Smooth muscle cell (in vitro differentiated cells): ENCODE measurements at regions not wholly inside any gene's neighbourhood (a gene's known extent, or its start where the extent isn't known, plus 50 kb on each side); places are given as distances from the start of the nearest gene placed in this dataset.

Experiments
- DNase-seq: peaks from one replicate; lab custom pipeline; 2025; ENCODE audit not compliant: unreplicated experiment; lab: John Stamatoyannopoulos, UW
- H2AFZ ChIP-seq: fragments of 200-600 bp; sonication (generic); 2 replicates; pipeline ENCODE4 v1.6.0; 2016; ENCODE audit warnings: antibody characterized with exemption, low read depth, mild to moderate bottlenecking
- H3F3A ChIP-seq: fragments of 200-600 bp; sonication (generic); 2 replicates; pipeline ENCODE4 v1.6.0; 2017; ENCODE audit warnings: antibody characterized with exemption, low read depth
- H3K27ac ChIP-seq: fragments of 200-600 bp; sonication (generic); 2 replicates; pipeline ENCODE4 v1.5.1; 2016; ENCODE audit warnings: low read depth, mild to moderate bottlenecking
- H3K27me3 ChIP-seq: fragments of 200-600 bp; sonication (generic); 2 replicates; pipeline ENCODE4 v1.6.1; 2016; ENCODE audit warnings: low read depth, mild to moderate bottlenecking
- H3K36me3 ChIP-seq: fragments of 200-600 bp; sonication (generic); 2 replicates; pipeline ENCODE4 v1.5.1; 2016; ENCODE audit warnings: low read depth
- H3K4me1 ChIP-seq: fragments of 200-600 bp; sonication (generic); 2 replicates; pipeline ENCODE4 v1.5.1; 2016; ENCODE audit warnings: low read depth
- H3K4me2 ChIP-seq: fragments of 200-600 bp; sonication (generic); 2 replicates; pipeline ENCODE4 v1.6.0; 2016; ENCODE audit warnings: mild to moderate bottlenecking
- H3K4me3 ChIP-seq: fragments of 200-600 bp; sonication (generic); 2 replicates; pipeline ENCODE4 v1.5.1; 2016; ENCODE audit warnings: mild to moderate bottlenecking
- H3K79me2 ChIP-seq: fragments of 200-600 bp; sonication (generic); 2 replicates; pipeline ENCODE4 v1.6.0; 2016; ENCODE audit warnings: low read depth, mild to moderate bottlenecking
- H3K9ac ChIP-seq: fragments of 200-600 bp; sonication (generic); 2 replicates; pipeline ENCODE4 v1.6.0; 2016; ENCODE audit warnings: low read depth
- H3K9me3 ChIP-seq: fragments of 200-600 bp; sonication (generic); replicated peaks from 2 replicates; pipeline ENCODE4 v1.5.1; 2016; ENCODE audit warnings: low read depth
- H4K20me1 ChIP-seq: fragments of 200-600 bp; sonication (generic); 2 replicates; pipeline ENCODE4 v1.6.0; 2016; ENCODE audit warnings: low read depth
- CTCF ChIP-seq: fragments of 200-600 bp; sonication (generic); IDR thresholded peaks from 2 replicates; pipeline ENCODE4 v1.5.1; 2017; ENCODE audit warnings: borderline replicate concordance, mild to moderate bottlenecking, antibody characterized with exemption; ENCODE audit not compliant: insufficient read depth, poor library complexity, severe bottlenecking
- WGBS: methylation state at CpG from one replicate; pipeline ENCODE4 v1.1.7; 2016; ENCODE audit warnings: low lambda C conversion rate; 5-methylcytosine and 5-hydroxymethylcytosine counted together

- Histone ChIP-seq H3K4me2 (no peak overlapping the region), H3K79me2 (no peaks in the 10 kb centered on the region), H3K4me3 (no peak overlapping the region), H3K4me1 (no peaks in the 10 kb centered on the region), H3K36me3 (no peaks in the 10 kb centered on the region), H4K20me1 (no peaks in the 10 kb centered on the region), H3K9me3 (no peaks in the 10 kb centered on the region), H3K9ac (no peak overlapping the region), H3K27ac (no peak overlapping the region), H2AFZ (no peak overlapping the region), H3F3A (no peaks in the 10 kb centered on the region), H3K27me3 (no peaks in the 10 kb centered on the region)
- 80% methylated on average over 3 of the region's 3 CpGs for WGBS
- DNase-seq: no peak
- TF ChIP-seq CTCF: no peak
Measured at GRCh38 chr5:30838936-30839496, 354.5 kb upstream of the CDH6 start.

- no peak overlapping the region for H3K27ac ChIP-seq
- no peak overlapping the region for H3K9ac ChIP-seq
- no peak overlapping the region for H3K4me2 ChIP-seq
- no peaks in the 10 kb centered on the region for H3F3A ChIP-seq
- H3K79me2 ChIP-seq: no peaks in the 10 kb centered on the region
- no peak for TF ChIP-seq CTCF
- no peaks in the 10 kb centered on the region for H4K20me1 ChIP-seq
- no peak overlapping the region for H2AFZ ChIP-seq
- H3K4me3 ChIP-seq: no peak overlapping the region
- no peak for DNase-seq
- H3K4me1 ChIP-seq: peaks cover 3% of the 10 kb centered on the region
- H3K36me3 ChIP-seq: no peaks in the 10 kb centered on the region
- H3K27me3 ChIP-seq: no peaks in the 10 kb centered on the region
- H3K9me3 ChIP-seq: no peaks in the 10 kb centered on the region
Measured at GRCh38 chr5:30832519-30832918, 361.0 kb upstream of the CDH6 start.

- no peak for TF ChIP-seq CTCF
- H3K27ac ChIP-seq: no peak overlapping the region
- no peaks in the 10 kb centered on the region for H3K36me3 ChIP-seq
- 79% methylated on average over 1 of the region's 1 CpG for WGBS
- H3K4me2 ChIP-seq: no peak overlapping the region
- no peak for DNase-seq
- no peaks in the 10 kb centered on the region for H3K9me3 ChIP-seq
- no peaks in the 10 kb centered on the region for H3K27me3 ChIP-seq
- no peaks in the 10 kb centered on the region for H4K20me1 ChIP-seq
- H3K4me1 ChIP-seq: peaks cover 3% of the 10 kb centered on the region
- H2AFZ ChIP-seq: no peak overlapping the region
- no peaks in the 10 kb centered on the region for H3K79me2 ChIP-seq
- no peak overlapping the region for H3K9ac ChIP-seq
- no peak overlapping the region for H3K4me3 ChIP-seq
- no peaks in the 10 kb centered on the region for H3F3A ChIP-seq
Measured at GRCh38 chr5:30831605-30832004, 361.9 kb upstream of the CDH6 start.

- Histone ChIP-seq H3K36me3 (no peaks in the 10 kb centered on the region), H3K27ac (no peak overlapping the region), H3K4me3 (no peak overlapping the region), H3K9ac (no peak overlapping the region), H3K27me3 (no peaks in the 10 kb centered on the region), H2AFZ (no peak overlapping the region), H3K9me3 (no peaks in the 10 kb centered on the region), H3K79me2 (no peaks in the 10 kb centered on the region), H3F3A (no peaks in the 10 kb centered on the region), H4K20me1 (no peaks in the 10 kb centered on the region), H3K4me2 (no peak overlapping the region), H3K4me1 (peaks cover 3% of the 10 kb centered on the region)
- DNase-seq: no peak
- WGBS: 70% methylated on average over 3 of the region's 3 CpGs
- no peak for TF ChIP-seq CTCF
Measured at GRCh38 chr5:30831123-30831522, 362.4 kb upstream of the CDH6 start.
